ENCODE measurements at regions not wholly inside any gene's neighbourhood (a gene's known extent, or its start where the extent isn't known, plus 50 kb on each side); places are given as distances from the start of the nearest gene placed in this dataset.

GRCh38 chr6:114471450-114471849 lies 128.6 kb upstream of the HS3ST5 start:
- TF ChIP-seq KDM1A (IDR thresholded peaks at IDR 0.05) = no peak
- TF ChIP-seq GATAD2B (IDR thresholded peaks at IDR 0.05; ENCODE audit: borderline replicate concordance) = no peak
- no peak for TF ChIP-seq MAX (CRISPR knock-in tag; IDR thresholded peaks at IDR 0.05)
- TF ChIP-seq JUNB (CRISPR knock-in tag; conservative IDR thresholded peaks at IDR 0.05) = no peak

All from K562 (cell line).